Panc1 (cell line): ENCODE measurements at regions not wholly inside any gene's neighbourhood (a gene's known extent, or its start where the extent isn't known, plus 50 kb on each side); places are given as distances from the start of the nearest gene placed in this dataset.

Experiments used
- ATAC-seq: fragments of 200-7000 bp; cut with Tn5 transposase; 2 replicates; pipeline ENCODE4 v1.9.1; 2020; ENCODE audit warnings: mild to moderate bottlenecking, moderate library complexity
- BruUV-seq: library from RNA; stranded (reverse); fragments of 400-500 nt; replicated peaks from 2 replicates; lab custom pipeline; 2021; lab: Mats Ljungman, UMichigan
- CTCF ChIA-PET: fragments of 300-600 bp; sonication (Branson Sonifier 250); formaldehyde crosslinking; loops from one replicate; lab custom pipeline; 2022; ENCODE audit warnings: antibody characterized with exemption; lab: Charles Lee
- POLR2A ChIA-PET: fragments of 300-600 bp; sonication (Branson Sonifier 250); formaldehyde crosslinking; loops from one replicate; lab custom pipeline; 2022; ENCODE audit warnings: antibody characterized with exemption; lab: Charles Lee
- DNase-seq: peaks from one replicate; pipeline ENCODE4 v3.0.0-alpha.2; 2010; ENCODE audit warnings: low read depth, low spot score
- H3K27ac ChIP-seq: 2 replicates; pipeline ENCODE4 v1.5.1; 2011; ENCODE audit warnings: mild to moderate bottlenecking, low read length, inconsistent platforms
- H3K27me3 ChIP-seq: fragments of 200-500 bp; sonication (Bioruptor generic); 2 replicates; pipeline ENCODE4 v1.6.0; 2014; ENCODE audit warnings: low read length, inconsistent platforms; ENCODE audit not compliant: control insufficient read depth, insufficient read depth
- H3K36me3 ChIP-seq: fragments of 200-500 bp; sonication (Bioruptor generic); 2 replicates; pipeline ENCODE4 v1.5.1; 2014; ENCODE audit warnings: inconsistent platforms, mild to moderate bottlenecking, low read length, moderate library complexity; ENCODE audit not compliant: control insufficient read depth, insufficient read depth
- H3K4me1 ChIP-seq: 2 replicates; pipeline ENCODE4 v1.5.1; 2011; ENCODE audit warnings: inconsistent platforms, mild to moderate bottlenecking, low read length, moderate library complexity; ENCODE audit not compliant: control insufficient read depth, insufficient read depth
- H3K4me3 ChIP-seq, 2 experiments: 2 replicates each; pipeline ENCODE4 v1.5.1; 2011 to 2012; ENCODE audit warnings: low read depth in 2 of 2, low read length in 2 of 2, mild to moderate bottlenecking in 2 of 2, inconsistent platforms in 1 of 2, moderate library complexity in 1 of 2
- H3K9me3 ChIP-seq: fragments of 200-500 bp; sonication (Bioruptor generic); 2 replicates; pipeline ENCODE4 v1.5.1; 2014; ENCODE audit warnings: low read depth, mild to moderate bottlenecking, inconsistent platforms, low read length, moderate library complexity; ENCODE audit not compliant: control insufficient read depth, insufficient read depth
- CTCF ChIP-seq: fragments of 450-650 bp; IDR thresholded peaks from 2 replicates; pipeline ENCODE4 v1.5.1; 2017; ENCODE audit warnings: mild to moderate bottlenecking
- POLR2AphosphoS5 ChIP-seq: IDR thresholded peaks from 2 replicates; pipeline ENCODE4 v1.6.1; 2012; ENCODE audit warnings: mild to moderate bottlenecking, low read depth, low read length, moderate library complexity
- REST ChIP-seq, 2 experiments: IDR thresholded peaks; 2 replicates each; pipeline ENCODE4 v1.6.1; 2011 to 2012; ENCODE audit warnings: low read depth in 2 of 2, control low read depth in 1 of 2, low read length in 1 of 2, mild to moderate bottlenecking in 1 of 2, moderate library complexity in 1 of 2; ENCODE audit not compliant: insufficient read depth in 1 of 2
- SIN3A ChIP-seq: IDR thresholded peaks from 2 replicates; pipeline ENCODE4 v1.6.1; 2012; ENCODE audit warnings: low read depth, mild to moderate bottlenecking, low read length, moderate library complexity, borderline replicate concordance; ENCODE audit not compliant: insufficient read depth
- TCF7L2 ChIP-seq: IDR thresholded peaks from 2 replicates; pipeline ENCODE4 v1.6.1; 2011; ENCODE audit warnings: mild to moderate bottlenecking, low read depth, low read length, inconsistent platforms
- in situ Hi-C: cut with HindIII; loops from 2 replicates; pipeline ENCODE4 v1.10.0; 2016; ENCODE audit warnings: low sequenced_read_pairs, low pct_unique_long_range_greater_than_20kb
- intact Hi-C: fragments of 100-400 bp; cut with micrococcal nuclease; formaldehyde crosslinking; loops from one replicate; pipeline ENCODE4 v1.10.0; 2022; ENCODE audit not compliant: unreplicated experiment

GRCh38 chr3:117161816-117162215 is 452.2 kb downstream of the TUSC7 start:
- CTCF ChIA-PET, result no interaction called here
- POLR2A ChIA-PET, result no interaction called here
- Histone ChIP-seq H3K27me3 (no peaks in the 10 kb centered on the region), H3K4me3 (no peak overlapping the region), H3K4me1 (no peaks in the 10 kb centered on the region), H3K9me3 (no peaks in the 10 kb centered on the region), H3K27ac (no peak overlapping the region), H3K36me3 (no peaks in the 10 kb centered on the region)
- no peak for TF ChIP-seq CTCF
- no peak for TF ChIP-seq TCF7L2
- TF ChIP-seq POLR2AphosphoS5, result no peak
- no peak for TF ChIP-seq SIN3A
- TF ChIP-seq REST (IDR thresholded peaks at IDR 0.05; ENCODE audit: insufficient read depth in 1 of 2, low read depth in 2 of 2, low read length in 1 of 2), result no peak
- in situ Hi-C loops, result no loop called here
- no peak for DNase-seq
- no TSS peak for BruUV-seq
- intact Hi-C loops, result no loop called here
- no peak for ATAC-seq

DNA sequence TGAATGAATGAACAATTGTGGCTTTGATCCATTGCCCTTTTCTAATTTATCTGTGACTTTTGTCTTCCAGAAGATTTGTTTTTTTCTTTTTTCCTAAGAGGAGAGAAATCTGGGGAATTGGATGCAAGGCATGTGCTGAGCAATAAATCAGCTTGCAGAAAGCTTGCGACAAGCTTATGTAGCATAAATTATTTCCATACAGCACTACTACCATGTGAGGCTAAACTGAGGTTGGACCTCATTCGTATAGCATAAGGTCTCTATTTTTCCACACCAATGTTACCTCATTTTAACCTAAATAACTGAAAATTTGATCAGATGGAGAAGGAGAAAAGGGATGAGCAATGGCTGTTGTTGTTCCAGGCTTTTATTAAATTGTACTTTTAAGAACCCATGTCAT is 455.6 kb downstream of the TUSC7 start:
- no peak overlapping the region for H3K27ac ChIP-seq
- no peak for DNase-seq
- in situ Hi-C loops, result no loop called here
- POLR2A ChIA-PET, result no interaction called here
- H3K4me1 ChIP-seq, result no peaks in the 10 kb centered on the region
- TF ChIP-seq SIN3A, result no peak
- no peak for TF ChIP-seq POLR2AphosphoS5
- no peak for TF ChIP-seq TCF7L2
- no peak for TF ChIP-seq REST (IDR thresholded peaks at IDR 0.05; ENCODE audit: insufficient read depth in 1 of 2, low read depth in 2 of 2, low read length in 1 of 2)
- no peak for TF ChIP-seq CTCF
- intact Hi-C loops, result no loop called here
- no peak for ATAC-seq
- no TSS peak for BruUV-seq
- H3K4me3 ChIP-seq, result no peak overlapping the region
- H3K27me3 ChIP-seq, result no peaks in the 10 kb centered on the region
- no peaks in the 10 kb centered on the region for H3K36me3 ChIP-seq
- CTCF ChIA-PET, result interaction anchor here (0.5 kb wide), 1 partner anchor 249 kb away, joined by 5 read pairs; no protein-coding TSS in a partner anchor
- H3K9me3 ChIP-seq, result no peaks in the 10 kb centered on the region
